ENCODE measurements at regions not wholly inside any gene's neighbourhood (a gene's known extent, or its start where the extent isn't known, plus 50 kb on each side); places are given as distances from the start of the nearest gene placed in this dataset.

DNA sequence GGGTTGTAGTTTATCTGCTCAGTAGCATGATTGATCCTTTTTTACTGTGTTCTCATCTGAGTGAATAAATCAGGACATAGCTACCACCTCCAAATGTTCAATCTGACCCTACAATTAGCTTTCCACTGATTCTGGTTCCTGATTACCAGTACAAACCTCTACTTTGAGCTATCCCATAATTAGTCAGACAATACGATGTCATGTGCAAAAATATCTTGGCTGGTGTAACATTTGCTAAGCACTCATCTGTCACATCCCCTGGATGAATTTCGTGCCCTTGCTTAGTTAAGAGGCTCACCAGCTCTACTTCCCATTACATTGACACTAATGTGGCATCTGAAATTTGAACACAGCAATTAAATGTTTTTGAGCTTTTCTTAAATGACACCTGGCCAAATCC, 1101.0 kb upstream of the PCDH7 start:
- Histone ChIP-seq H3K27ac (ENCODE audit: low read depth in 1 of 2, low read length in 2 of 2) (no peak overlapping the region), H3K9me3 (ENCODE audit: control insufficient read depth, low read length) (no peaks in the 10 kb centered on the region), H3K36me3 (ENCODE audit: control insufficient read depth in 1 of 2, insufficient read depth in 2 of 2, low read length in 1 of 2) (no peaks in the 10 kb centered on the region), H3K4me1 (ENCODE audit: control insufficient read depth in 1 of 2, insufficient read depth in 2 of 2, low read length in 2 of 2) (no peaks in the 10 kb centered on the region), H3K4me3 (ENCODE audit: low read length in 2 of 2) (no peak overlapping the region), H3K27me3 (ENCODE audit: control insufficient read depth in 1 of 2, insufficient read depth in 2 of 2, low read length in 1 of 2) (no peaks in the 10 kb centered on the region)
- intact Hi-C loops (cut with DNase I) = no loop called here
- ATAC-seq (ENCODE audit: low FRiP score) = no peak
- DNase-seq = no peak
- 72 to 77% methylated on average over 2 of the region's 2 CpGs for WGBS, 2 donors

DNA sequence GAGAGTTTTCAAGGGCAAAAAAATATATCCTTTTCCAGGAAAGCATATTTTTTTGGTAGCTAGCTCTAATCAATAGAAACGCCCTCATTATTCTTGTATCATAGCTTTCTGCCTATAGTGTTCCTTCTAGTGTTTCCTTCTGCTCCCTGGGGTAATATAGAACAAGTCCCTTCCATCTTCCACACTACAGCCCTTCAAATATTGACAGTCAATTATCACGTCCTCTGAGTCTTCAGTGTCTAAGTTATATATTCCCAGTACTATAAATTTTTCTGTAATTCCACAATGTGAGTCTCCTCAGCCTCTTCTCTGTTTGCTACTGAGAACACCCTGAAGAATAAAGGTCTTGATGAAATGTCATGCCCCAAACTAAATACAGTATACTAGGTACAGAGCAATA, 1088.0 kb upstream of the PCDH7 start:
- Histone ChIP-seq H3K4me1 (ENCODE audit: control insufficient read depth in 1 of 2, insufficient read depth in 2 of 2, low read length in 2 of 2) (no peaks in the 10 kb centered on the region), H3K9me3 (ENCODE audit: control insufficient read depth, low read length) (no peaks in the 10 kb centered on the region), H3K4me3 (ENCODE audit: low read length in 2 of 2) (no peak overlapping the region), H3K27ac (ENCODE audit: low read depth in 1 of 2, low read length in 2 of 2) (no peak overlapping the region), H3K27me3 (ENCODE audit: control insufficient read depth in 1 of 2, insufficient read depth in 2 of 2, low read length in 1 of 2) (no peaks in the 10 kb centered on the region), H3K36me3 (ENCODE audit: control insufficient read depth in 1 of 2, insufficient read depth in 2 of 2, low read length in 1 of 2) (no peaks in the 10 kb centered on the region)
- intact Hi-C loops (cut with DNase I) = no loop called here
- whole genome bisulfite sequencing, 2 donors = 34 to 53% methylated on average over 2 of the region's 2 CpGs
- ATAC-seq (ENCODE audit: low FRiP score) (no peak), DNase-seq (no peak)

DNA sequence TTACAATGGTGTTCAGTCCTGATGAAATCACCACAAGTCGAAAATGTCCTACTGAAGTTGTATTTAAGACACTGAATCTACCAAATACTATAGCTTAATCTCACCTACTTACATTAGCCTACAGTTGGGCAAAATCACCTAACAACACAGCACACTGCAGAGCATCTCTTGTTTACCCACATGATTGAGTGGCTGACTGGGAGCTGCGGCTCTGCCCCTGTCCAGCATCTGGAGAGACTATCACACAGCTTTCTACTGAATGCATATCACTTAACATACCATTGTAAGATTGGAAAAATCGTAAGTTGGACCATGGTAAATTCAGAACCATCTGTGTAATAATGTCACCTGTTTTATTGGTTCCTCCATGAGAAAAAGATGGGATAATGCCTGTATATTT, 1083.2 kb upstream of the PCDH7 start:
- intact Hi-C loops (cut with DNase I) = no loop called here
- Histone ChIP-seq H3K36me3 (ENCODE audit: control insufficient read depth in 1 of 2, insufficient read depth in 2 of 2, low read length in 1 of 2) (no peaks in the 10 kb centered on the region), H3K27me3 (ENCODE audit: control insufficient read depth in 1 of 2, insufficient read depth in 2 of 2, low read length in 1 of 2) (no peaks in the 10 kb centered on the region), H3K4me1 (ENCODE audit: control insufficient read depth in 1 of 2, insufficient read depth in 2 of 2, low read length in 2 of 2) (no peaks in the 10 kb centered on the region), H3K4me3 (ENCODE audit: low read length in 2 of 2) (no peak overlapping the region), H3K27ac (ENCODE audit: low read depth in 1 of 2, low read length in 2 of 2) (no peak overlapping the region), H3K9me3 (ENCODE audit: control insufficient read depth, low read length) (no peaks in the 10 kb centered on the region)
- DNase-seq (no peak), ATAC-seq (ENCODE audit: low FRiP score) (no peak)
- 34 to 38% methylated on average over 3 of the region's 3 CpGs for WGBS, 2 donors

DNA sequence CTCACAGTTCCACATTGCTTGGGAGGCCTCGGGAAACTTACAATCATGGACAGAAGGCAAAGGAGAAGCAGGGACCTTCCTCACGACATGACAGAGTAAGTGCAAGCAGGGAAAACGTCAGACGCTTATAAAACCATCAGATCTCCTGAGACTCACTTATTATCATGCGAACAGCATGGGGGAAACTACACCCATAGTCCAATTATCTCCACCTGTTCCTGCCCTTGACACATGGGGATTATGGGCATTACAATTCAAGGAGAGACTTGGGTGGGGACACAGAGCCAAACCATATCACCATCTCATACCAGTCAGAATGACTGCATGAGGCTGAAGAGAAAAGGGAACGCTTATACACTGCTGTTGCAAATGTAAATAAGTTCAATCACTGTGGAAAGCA, 1066.9 kb upstream of the PCDH7 start:
- Histone ChIP-seq H3K4me3 (ENCODE audit: low read length in 2 of 2) (no peak overlapping the region), H3K36me3 (ENCODE audit: control insufficient read depth in 1 of 2, insufficient read depth in 2 of 2, low read length in 1 of 2) (no peaks in the 10 kb centered on the region), H3K27me3 (ENCODE audit: control insufficient read depth in 1 of 2, insufficient read depth in 2 of 2, low read length in 1 of 2) (no peaks in the 10 kb centered on the region), H3K9me3 (ENCODE audit: control insufficient read depth, low read length) (no peaks in the 10 kb centered on the region), H3K27ac (ENCODE audit: low read depth in 1 of 2, low read length in 2 of 2) (no peak overlapping the region), H3K4me1 (ENCODE audit: control insufficient read depth in 1 of 2, insufficient read depth in 2 of 2, low read length in 2 of 2) (no peaks in the 10 kb centered on the region)
- intact Hi-C loops (cut with DNase I) = no loop called here
- ATAC-seq (ENCODE audit: low FRiP score) (no peak), DNase-seq (no peak)
- 72 to 73% methylated on average over 6 of the region's 6 CpGs for WGBS, 2 donors

DNA sequence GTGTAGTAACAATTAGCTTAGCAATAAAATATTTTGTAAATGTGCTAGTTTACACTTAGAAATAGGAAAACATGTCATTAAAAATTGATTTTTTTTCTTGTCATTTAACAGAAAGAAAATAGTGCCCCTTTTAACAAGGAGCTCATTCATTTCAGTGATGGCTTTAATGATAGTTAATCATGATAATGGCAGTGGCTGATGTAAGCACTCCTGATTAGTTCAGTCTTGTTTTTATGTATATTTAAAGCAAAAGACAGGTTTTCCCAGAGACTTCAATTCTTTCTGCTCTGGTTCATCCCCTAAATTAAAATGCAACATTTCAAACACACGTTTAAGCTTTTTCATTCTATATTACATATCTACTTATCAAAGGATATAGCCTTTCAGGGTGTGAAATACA, 1039.5 kb upstream of the PCDH7 start:
- Histone ChIP-seq H3K9me3 (ENCODE audit: control insufficient read depth, low read length) (no peaks in the 10 kb centered on the region), H3K4me1 (ENCODE audit: control insufficient read depth in 1 of 2, insufficient read depth in 2 of 2, low read length in 2 of 2) (no peaks in the 10 kb centered on the region), H3K36me3 (ENCODE audit: control insufficient read depth in 1 of 2, insufficient read depth in 2 of 2, low read length in 1 of 2) (no peaks in the 10 kb centered on the region), H3K4me3 (ENCODE audit: low read length in 2 of 2) (no peak overlapping the region), H3K27me3 (ENCODE audit: control insufficient read depth in 1 of 2, insufficient read depth in 2 of 2, low read length in 1 of 2) (no peaks in the 10 kb centered on the region), H3K27ac (ENCODE audit: low read depth in 1 of 2, low read length in 2 of 2) (no peak overlapping the region)
- DNase-seq (no peak), ATAC-seq (ENCODE audit: low FRiP score) (no peak)
- WGBS, 2 donors = 49 to 69% methylated on average over 1 of the region's 1 CpG
- intact Hi-C loops (cut with DNase I) = no loop called here

DNA sequence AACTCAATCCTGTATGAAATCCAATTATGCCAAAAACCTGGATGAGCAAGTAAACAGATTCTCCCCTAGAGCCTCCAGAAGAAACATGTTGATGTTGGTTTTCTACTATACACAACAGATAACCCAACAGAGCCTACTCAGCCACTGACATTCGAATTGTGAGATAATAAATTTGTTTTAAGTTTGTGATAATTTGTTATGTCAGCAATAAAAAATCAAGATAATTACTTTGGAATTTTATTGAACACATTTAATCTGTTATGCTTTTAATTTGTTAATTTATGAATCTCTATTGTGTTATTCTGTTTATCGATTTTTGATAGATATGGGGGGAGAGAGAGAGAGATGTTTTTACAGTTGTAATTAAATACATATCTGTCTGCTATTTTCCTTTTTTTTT, 1016.1 kb upstream of the PCDH7 start:
- Histone ChIP-seq H3K4me1 (ENCODE audit: control insufficient read depth in 1 of 2, insufficient read depth in 2 of 2, low read length in 2 of 2) (no peaks in the 10 kb centered on the region), H3K4me3 (ENCODE audit: low read length in 2 of 2) (no peak overlapping the region), H3K9me3 (ENCODE audit: control insufficient read depth, low read length) (no peaks in the 10 kb centered on the region), H3K36me3 (ENCODE audit: control insufficient read depth in 1 of 2, insufficient read depth in 2 of 2, low read length in 1 of 2) (no peaks in the 10 kb centered on the region), H3K27me3 (ENCODE audit: control insufficient read depth in 1 of 2, insufficient read depth in 2 of 2, low read length in 1 of 2) (no peaks in the 10 kb centered on the region), H3K27ac (ENCODE audit: low read depth in 1 of 2, low read length in 2 of 2) (no peak overlapping the region)
- DNase-seq = no peak
- ATAC-seq (ENCODE audit: low FRiP score) = no peak
- 71 to 82% methylated on average over 2 of the region's 2 CpGs for WGBS, 2 donors
- intact Hi-C loops (cut with DNase I) = no loop called here

DNA sequence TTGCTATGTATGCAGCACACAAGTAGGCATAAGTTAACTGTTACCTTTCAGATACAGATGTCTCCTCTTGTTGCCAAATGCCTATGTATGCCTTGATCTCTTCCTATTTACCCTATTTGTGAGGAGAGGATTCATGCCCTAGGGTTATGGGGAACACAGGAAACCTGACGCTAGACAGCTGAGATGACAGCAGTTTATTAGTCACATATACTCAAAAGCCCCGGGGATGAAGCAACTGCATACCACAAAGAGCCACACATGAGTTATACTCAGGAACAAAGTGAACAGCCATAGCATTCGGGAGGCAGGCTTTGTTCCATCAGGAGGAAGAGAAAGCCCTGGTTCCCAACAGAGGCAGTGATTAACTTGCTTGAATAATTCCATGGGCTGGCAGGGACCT, 1011.7 kb upstream of the PCDH7 start:
- H3K36me3 ChIP-seq (ENCODE audit: control insufficient read depth in 1 of 2, insufficient read depth in 2 of 2, low read length in 1 of 2) = no peaks in the 10 kb centered on the region
- H3K27me3 ChIP-seq (ENCODE audit: control insufficient read depth in 1 of 2, insufficient read depth in 2 of 2, low read length in 1 of 2) = no peaks in the 10 kb centered on the region
- DNase-seq = no peak
- intact Hi-C loops (cut with DNase I) = no loop called here
- H3K9me3 ChIP-seq (ENCODE audit: control insufficient read depth, low read length) = no peaks in the 10 kb centered on the region
- no peak overlapping the region for H3K4me3 ChIP-seq (ENCODE audit: low read length in 2 of 2)
- WGBS, 2 donors = 61 to 62% methylated on average over 3 of the region's 3 CpGs
- no peaks in the 10 kb centered on the region for H3K4me1 ChIP-seq (ENCODE audit: control insufficient read depth in 1 of 2, insufficient read depth in 2 of 2, low read length in 2 of 2)
- ATAC-seq (ENCODE audit: low FRiP score) = no peak
- no peak overlapping the region for H3K27ac ChIP-seq (ENCODE audit: low read depth in 1 of 2, low read length in 2 of 2)

DNA sequence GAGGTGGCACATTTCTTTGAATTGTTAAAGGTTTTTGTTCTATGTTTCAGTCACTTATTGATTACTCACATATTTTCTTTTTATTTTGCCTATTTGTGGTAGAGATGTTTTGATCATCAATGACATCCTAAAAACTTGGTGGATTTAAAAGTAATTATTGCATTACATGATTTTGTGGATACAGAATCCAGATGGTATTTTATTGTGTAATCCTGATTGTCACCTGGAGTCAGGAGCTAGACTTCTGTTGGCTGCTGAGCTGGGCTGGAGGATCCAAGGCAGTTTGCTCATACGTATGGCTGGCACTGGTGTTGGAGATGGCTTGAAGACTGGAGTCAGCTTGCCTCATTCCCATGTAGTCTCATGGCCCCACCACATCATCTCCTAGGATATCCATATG, 1009.6 kb upstream of the PCDH7 start:
- H3K4me3 ChIP-seq (ENCODE audit: low read length in 2 of 2) = no peak overlapping the region
- H3K36me3 ChIP-seq (ENCODE audit: control insufficient read depth in 1 of 2, insufficient read depth in 2 of 2, low read length in 1 of 2) = no peaks in the 10 kb centered on the region
- DNase-seq = no peak
- H3K9me3 ChIP-seq (ENCODE audit: control insufficient read depth, low read length) = no peaks in the 10 kb centered on the region
- H3K4me1 ChIP-seq (ENCODE audit: control insufficient read depth in 1 of 2, insufficient read depth in 2 of 2, low read length in 2 of 2) = no peaks in the 10 kb centered on the region
- ATAC-seq (ENCODE audit: low FRiP score) = no peak
- H3K27ac ChIP-seq (ENCODE audit: low read depth in 1 of 2, low read length in 2 of 2) = no peak overlapping the region
- 92 to 94% methylated on average over 1 of the region's 1 CpG for WGBS, 2 donors
- no peaks in the 10 kb centered on the region for H3K27me3 ChIP-seq (ENCODE audit: control insufficient read depth in 1 of 2, insufficient read depth in 2 of 2, low read length in 1 of 2)
- intact Hi-C loops (cut with DNase I) = no loop called here

DNA sequence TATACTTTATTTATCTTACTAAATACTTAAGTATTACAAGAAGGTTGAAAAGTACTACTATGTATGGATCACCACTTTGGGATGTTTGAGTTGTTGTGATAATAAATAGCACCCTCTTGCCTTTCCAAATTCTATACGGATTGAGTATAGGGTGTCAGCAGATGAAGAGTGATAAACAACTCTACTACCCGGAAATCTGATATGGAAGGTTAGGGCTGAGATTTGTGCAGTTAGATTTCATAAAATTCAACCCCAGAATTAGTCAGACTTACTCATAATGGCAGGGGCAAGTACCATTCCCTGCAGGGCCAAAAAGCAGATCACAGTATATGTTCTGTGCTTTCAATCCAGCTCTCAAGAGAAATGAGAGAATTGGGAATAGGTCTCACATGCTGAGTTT, 1008.9 kb upstream of the PCDH7 start:
- WGBS, 2 donors = 44 to 57% methylated on average over 2 of the region's 2 CpGs

More for the DNA sequence above, 1008.9 kb upstream of the PCDH7 start:
- no peaks in the 10 kb centered on the region for H3K9me3 ChIP-seq (ENCODE audit: control insufficient read depth, low read length)
- intact Hi-C loops (cut with DNase I) = no loop called here
- no peak overlapping the region for H3K4me3 ChIP-seq (ENCODE audit: low read length in 2 of 2)
- H3K36me3 ChIP-seq (ENCODE audit: control insufficient read depth in 1 of 2, insufficient read depth in 2 of 2, low read length in 1 of 2) = no peaks in the 10 kb centered on the region
- DNase-seq = no peak
- no peak for ATAC-seq (ENCODE audit: low FRiP score)
- H3K27ac ChIP-seq (ENCODE audit: low read depth in 1 of 2, low read length in 2 of 2) = no peak overlapping the region
- no peaks in the 10 kb centered on the region for H3K27me3 ChIP-seq (ENCODE audit: control insufficient read depth in 1 of 2, insufficient read depth in 2 of 2, low read length in 1 of 2)
- H3K4me1 ChIP-seq (ENCODE audit: control insufficient read depth in 1 of 2, insufficient read depth in 2 of 2, low read length in 2 of 2) = no peaks in the 10 kb centered on the region
